Astrocyte (in vitro differentiated cells and primary cell): ENCODE measurements at regions not wholly inside any gene's neighbourhood (a gene's known extent, or its start where the extent isn't known, plus 50 kb on each side); places are given as distances from the start of the nearest gene placed in this dataset.

ENCODE experiments used
- DNase-seq: peaks from one replicate; pipeline ENCODE4 v3.0.0-alpha.2; 2010; ENCODE audit warnings: low read depth
- FAIRE-seq: peaks from 2 replicates; lab custom pipeline; 2011; peaks lifted over from hg19 to GRCh38; lab: Jason Lieb, UNC
- H2AFZ ChIP-seq: 2 replicates; pipeline ENCODE4 v1.6.0; 2012; ENCODE audit warnings: low read depth, low read length, inconsistent platforms
- H3K27ac ChIP-seq: 2 replicates; pipeline ENCODE4 v1.5.1; 2011; ENCODE audit warnings: low read depth, low read length, inconsistent platforms
- H3K27me3 ChIP-seq: 2 replicates; pipeline ENCODE4 v1.6.0; 2011; ENCODE audit warnings: low read length, inconsistent platforms; ENCODE audit not compliant: insufficient read depth
- H3K36me3 ChIP-seq: 2 replicates; pipeline ENCODE4 v1.5.1; 2011; ENCODE audit warnings: low read length, inconsistent platforms; ENCODE audit not compliant: insufficient read depth
- H3K4me1 ChIP-seq: 2 replicates; pipeline ENCODE4 v1.5.1; 2011; ENCODE audit warnings: low read length, inconsistent platforms; ENCODE audit not compliant: insufficient read depth
- H3K4me2 ChIP-seq: 2 replicates; pipeline ENCODE4 v1.6.0; 2012; ENCODE audit warnings: low read length, inconsistent platforms
- H3K4me3 ChIP-seq: 2 replicates; pipeline ENCODE4 v1.5.1; 2011; ENCODE audit warnings: low read depth, mild to moderate bottlenecking, low read length, inconsistent platforms; ENCODE audit not compliant: insufficient read depth
- H3K79me2 ChIP-seq: 2 replicates; pipeline ENCODE4 v1.6.0; 2012; ENCODE audit warnings: mild to moderate bottlenecking, low read length, inconsistent platforms; ENCODE audit not compliant: insufficient read depth
- H3K9ac ChIP-seq: 2 replicates; pipeline ENCODE4 v1.6.0; 2012; ENCODE audit warnings: mild to moderate bottlenecking, low read length, inconsistent platforms
- H3K9me3 ChIP-seq: 2 replicates; pipeline ENCODE4 v1.5.1; 2012; ENCODE audit warnings: low read depth, mild to moderate bottlenecking, low read length, inconsistent platforms; ENCODE audit not compliant: insufficient read depth
- H4K20me1 ChIP-seq: 2 replicates; pipeline ENCODE4 v1.6.0; 2012; ENCODE audit warnings: low read length, inconsistent platforms; ENCODE audit not compliant: insufficient read depth
- H3K27ac Mint-ChIP-seq: one replicate; pipeline ENCODE4 v1.8.0; 2021; ENCODE audit warnings: mild to moderate bottlenecking, mixed read lengths; ENCODE audit not compliant: unreplicated experiment
- H3K27me3 Mint-ChIP-seq: one replicate; pipeline ENCODE4 v1.8.0; 2021; ENCODE audit warnings: low read depth, mixed read lengths; ENCODE audit not compliant: unreplicated experiment
- H3K36me3 Mint-ChIP-seq: one replicate; pipeline ENCODE4 v1.8.0; 2021; ENCODE audit warnings: low read depth, mixed read lengths; ENCODE audit not compliant: unreplicated experiment
- H3K4me1 Mint-ChIP-seq: one replicate; pipeline ENCODE4 v1.8.0; 2021; ENCODE audit warnings: low read depth, mixed read lengths; ENCODE audit not compliant: unreplicated experiment
- H3K4me3 Mint-ChIP-seq: one replicate; pipeline ENCODE4 v1.8.0; 2021; ENCODE audit warnings: mild to moderate bottlenecking, moderate library complexity, mixed read lengths; ENCODE audit not compliant: unreplicated experiment
- H3K9me3 Mint-ChIP-seq: one replicate; pipeline ENCODE4 v1.8.0; 2021; ENCODE audit warnings: mild to moderate bottlenecking, mixed read lengths; ENCODE audit not compliant: unreplicated experiment
- CTCF ChIP-seq: IDR thresholded peaks from 2 replicates; pipeline ENCODE4 v1.5.1; 2011; ENCODE audit warnings: low read depth, mild to moderate bottlenecking, inconsistent platforms, low read length, moderate library complexity; ENCODE audit not compliant: insufficient read depth
- EZH2 ChIP-seq: IDR thresholded peaks from 2 replicates; pipeline ENCODE4 v1.6.1; 2012; ENCODE audit warnings: mild to moderate bottlenecking, low read length, inconsistent platforms; ENCODE audit not compliant: insufficient read depth

- peaks cover 8% of the 10 kb centered on the region for H3K27me3 Mint-ChIP-seq
- no peaks in the 10 kb centered on the region for H3K9me3 ChIP-seq
- peaks cover 6% of the 10 kb centered on the region for H3K9me3 Mint-ChIP-seq
Measured at GRCh38 chr20:56761393-56761792, 132.3 kb downstream of the TFAP2C start.

GRCh38 chr20:56762401-56762800 is 133.3 kb downstream of the TFAP2C start:
- no peak overlapping the region for H3K4me2 ChIP-seq
- TF ChIP-seq EZH2 (no peak), CTCF (no peak)
- peaks cover 6% of the 10 kb centered on the region for H3K9me3 Mint-ChIP-seq
- no peaks in the 10 kb centered on the region for H3K36me3 Mint-ChIP-seq
- H3K79me2 ChIP-seq, result no peaks in the 10 kb centered on the region
- peaks cover 6% of the 10 kb centered on the region for H3K27me3 Mint-ChIP-seq
- no peak overlapping the region for H3K27ac ChIP-seq
- DNase-seq (no peak), FAIRE-seq (no peak)
- H3K9me3 ChIP-seq, result no peaks in the 10 kb centered on the region
- no peaks in the 10 kb centered on the region for H3K4me1 ChIP-seq
- H3K4me1 Mint-ChIP-seq, result no peaks in the 10 kb centered on the region
- H3K4me3 Mint-ChIP-seq, result no peak overlapping the region
- no peak overlapping the region for H3K4me3 ChIP-seq
- no peaks in the 10 kb centered on the region for H4K20me1 ChIP-seq
- H3K36me3 ChIP-seq, result no peaks in the 10 kb centered on the region
- H2AFZ ChIP-seq, result no peak overlapping the region
- H3K9ac ChIP-seq, result no peak overlapping the region
- H3K27ac Mint-ChIP-seq, result no peak overlapping the region
- H3K27me3 ChIP-seq, result peaks cover 4% of the 10 kb centered on the region

More at GRCh38 chr20:56761393-56761792, 132.3 kb downstream of the TFAP2C start:
- FAIRE-seq (no peak), DNase-seq (no peak)
- no peak overlapping the region for H3K4me3 Mint-ChIP-seq
- H2AFZ ChIP-seq, result no peak overlapping the region
- H4K20me1 ChIP-seq, result no peaks in the 10 kb centered on the region
- H3K27ac Mint-ChIP-seq, result no peak overlapping the region
- no peaks in the 10 kb centered on the region for H3K36me3 Mint-ChIP-seq
- H3K4me2 ChIP-seq, result no peak overlapping the region
- no peak overlapping the region for H3K27ac ChIP-seq
- no peaks in the 10 kb centered on the region for H3K4me1 ChIP-seq
- no peaks in the 10 kb centered on the region for H3K79me2 ChIP-seq
- H3K4me1 Mint-ChIP-seq, result no peaks in the 10 kb centered on the region
- TF ChIP-seq EZH2, result no peak
- no peak for TF ChIP-seq CTCF
- peaks cover 4% of the 10 kb centered on the region for H3K27me3 ChIP-seq
- H3K4me3 ChIP-seq, result no peak overlapping the region
- no peaks in the 10 kb centered on the region for H3K36me3 ChIP-seq
- H3K9ac ChIP-seq, result no peak overlapping the region

GRCh38 chr20:56762829-56763228 is 133.7 kb downstream of the TFAP2C start:
- H3K9me3 ChIP-seq, result no peaks in the 10 kb centered on the region
- H3K4me3 Mint-ChIP-seq, result no peak overlapping the region
- peaks cover 6% of the 10 kb centered on the region for H3K27me3 Mint-ChIP-seq
- H3K4me1 ChIP-seq, result no peaks in the 10 kb centered on the region
- no peak overlapping the region for H3K4me3 ChIP-seq
- no peaks in the 10 kb centered on the region for H3K4me1 Mint-ChIP-seq
- no peak overlapping the region for H3K9ac ChIP-seq
- H3K79me2 ChIP-seq, result no peaks in the 10 kb centered on the region
- H3K9me3 Mint-ChIP-seq, result peaks cover 6% of the 10 kb centered on the region
- H3K27ac Mint-ChIP-seq, result no peak overlapping the region
- no peak overlapping the region for H2AFZ ChIP-seq
- DNase-seq (no peak), FAIRE-seq (no peak)
- TF ChIP-seq EZH2 (no peak), CTCF (no peak)
- no peak overlapping the region for H3K27ac ChIP-seq
- no peaks in the 10 kb centered on the region for H3K36me3 Mint-ChIP-seq
- no peaks in the 10 kb centered on the region for H3K36me3 ChIP-seq
- no peak overlapping the region for H3K4me2 ChIP-seq
- peaks cover 4% of the 10 kb centered on the region for H3K27me3 ChIP-seq
- no peaks in the 10 kb centered on the region for H4K20me1 ChIP-seq
